Mesenchymal stem cell (in vitro differentiated cells and primary cell): ENCODE measurements at regions not wholly inside any gene's neighbourhood (a gene's known extent, or its start where the extent isn't known, plus 50 kb on each side); places are given as distances from the start of the nearest gene placed in this dataset. TPM values are rescaled to one million over a fixed set of nuclear protein-coding genes. Genes with fewer than 3 reads are reported as not detected.

Source experiments
- DNase-seq: peaks from one replicate; pipeline ENCODE4 v3.0.0-alpha.2; 2013
- H2AFZ ChIP-seq: one replicate; pipeline ENCODE4 v1.6.1; 2013; ENCODE audit warnings: low read depth, mild to moderate bottlenecking, control low read depth, inconsistent platforms, low read length, moderate library complexity
- H2AK5ac ChIP-seq: 2 replicates; pipeline ENCODE4 v1.6.1; 2013; ENCODE audit warnings: low read length, moderate library complexity, mild to moderate bottlenecking, inconsistent platforms; ENCODE audit not compliant: severe bottlenecking
- H2BK120ac ChIP-seq: one replicate; pipeline ENCODE4 v1.6.1; 2013; ENCODE audit warnings: low read depth, mild to moderate bottlenecking, inconsistent platforms, low read length, moderate library complexity
- H2BK12ac ChIP-seq, 2 experiments: one replicate each; pipeline ENCODE4 v1.6.1; 2013; ENCODE audit warnings: inconsistent platforms in 2 of 2, low read length in 2 of 2, mild to moderate bottlenecking in 2 of 2, moderate library complexity in 2 of 2, control low read depth in 1 of 2
- H2BK15ac ChIP-seq: one replicate; pipeline ENCODE4 v1.6.1; 2013; ENCODE audit warnings: mild to moderate bottlenecking, low read depth, inconsistent platforms; ENCODE audit not compliant: poor library complexity, severe bottlenecking
- H2BK5ac ChIP-seq: 2 replicates; pipeline ENCODE4 v1.6.1; 2013; ENCODE audit warnings: low read depth, mild to moderate bottlenecking, low read length, control low read depth, inconsistent platforms; ENCODE audit not compliant: poor library complexity, severe bottlenecking
- H3K14ac ChIP-seq, 2 experiments: one replicate each; pipeline ENCODE4 v1.6.1; 2013; ENCODE audit warnings: inconsistent platforms in 2 of 2, low read length in 2 of 2, control low read depth in 1 of 2, mild to moderate bottlenecking in 1 of 2, moderate library complexity in 1 of 2
- H3K18ac ChIP-seq, 2 experiments: one replicate each; pipeline ENCODE4 v1.6.1; 2013; ENCODE audit warnings: inconsistent platforms in 2 of 2, low read length in 2 of 2, control low read depth in 1 of 2, low read depth in 1 of 2, mild to moderate bottlenecking in 1 of 2
- H3K23ac ChIP-seq, 2 experiments: one replicate each; pipeline ENCODE4 v1.6.1; 2013; ENCODE audit warnings: inconsistent platforms in 2 of 2, low read length in 2 of 2, mild to moderate bottlenecking in 2 of 2, moderate library complexity in 2 of 2, control low read depth in 1 of 2
- H3K27ac ChIP-seq: 2 replicates; pipeline ENCODE4 v1.5.1; 2013; ENCODE audit warnings: mild to moderate bottlenecking, moderate library complexity, low read length, control low read depth, inconsistent platforms; ENCODE audit not compliant: poor library complexity, severe bottlenecking
- H3K27me3 ChIP-seq, 2 experiments: 2 replicates each; pipeline versions ENCODE4 v1.6.1 to v1.7.0; 2013; ENCODE audit warnings: low read length in 2 of 2, mild to moderate bottlenecking in 2 of 2, moderate library complexity in 2 of 2, control low read depth in 1 of 2, inconsistent platforms in 1 of 2; ENCODE audit not compliant: control insufficient read depth in 1 of 2, insufficient read depth in 1 of 2
- H3K36me3 ChIP-seq, 2 experiments: 2 replicates each; pipeline versions ENCODE4 v1.6.1 to v1.7.0; 2013; ENCODE audit warnings: low read length in 2 of 2, control low read depth in 1 of 2, inconsistent platforms in 1 of 2, low read depth in 1 of 2, mild to moderate bottlenecking in 1 of 2; ENCODE audit not compliant: insufficient read depth in 2 of 2, control insufficient read depth in 1 of 2
- H3K4ac ChIP-seq, 2 experiments: one replicate each; pipeline ENCODE4 v1.6.1; 2013; ENCODE audit warnings: inconsistent platforms in 2 of 2, low read length in 2 of 2, mild to moderate bottlenecking in 2 of 2, moderate library complexity in 2 of 2, control low read depth in 1 of 2, low read depth in 1 of 2
- H3K4me1 ChIP-seq: 2 replicates; pipeline ENCODE4 v1.6.1; 2013; ENCODE audit warnings: low read depth, low read length, control low read depth; ENCODE audit not compliant: control insufficient read depth, insufficient read depth
- H3K4me2 ChIP-seq: 2 replicates; pipeline ENCODE4 v1.6.1; 2013; ENCODE audit warnings: low read length, mild to moderate bottlenecking, inconsistent platforms; ENCODE audit not compliant: poor library complexity, severe bottlenecking
- H3K4me3 ChIP-seq, 2 experiments: 2 replicates each; pipeline versions ENCODE4 v1.5.1 to v1.7.0; 2013; ENCODE audit warnings: low read length in 2 of 2, mild to moderate bottlenecking in 2 of 2, control low read depth in 1 of 2, low read depth in 1 of 2; ENCODE audit not compliant: insufficient read depth in 1 of 2
- H3K79me1 ChIP-seq: replicated peaks from 2 replicates; pipeline ENCODE4 v1.6.1; 2013; ENCODE audit warnings: mild to moderate bottlenecking, control low read depth, low read length, inconsistent platforms; ENCODE audit not compliant: poor library complexity, severe bottlenecking
- H3K9ac ChIP-seq: 2 replicates; pipeline ENCODE4 v1.7.0; 2013; ENCODE audit warnings: mild to moderate bottlenecking, low read length, moderate library complexity
- H3K9me3 ChIP-seq: 2 replicates; pipeline ENCODE4 v1.7.0; 2013; ENCODE audit warnings: mild to moderate bottlenecking, low read length; ENCODE audit not compliant: control insufficient read depth
- H4K8ac ChIP-seq: one replicate; pipeline ENCODE4 v1.6.1; 2013; ENCODE audit warnings: inconsistent platforms, mild to moderate bottlenecking, low read length, moderate library complexity
- H4K91ac ChIP-seq: one replicate; pipeline ENCODE4 v1.6.1; 2013; ENCODE audit warnings: mild to moderate bottlenecking, low read length, inconsistent platforms
- WGBS: methylation state at CpG from one replicate; pipeline ENCODE4 v1.1.7; 2013; ENCODE audit warnings: mixed read lengths; 5-methylcytosine and 5-hydroxymethylcytosine counted together
- small RNA-seq: library from polyadenylated mRNA; stranded (forward); fragments of <200 nt; extraction: miRNeasy Mini kit (QIAGEN cat#:217004); gene quantifications from one replicate; pipeline ENCODE3, GENCODE V24; 2013; ENCODE audit warnings: low read depth

- no peak overlapping the region for H3K14ac ChIP-seq
- H2AFZ ChIP-seq, result no peak overlapping the region
- H3K4ac ChIP-seq, result no peak overlapping the region
- no peak overlapping the region for H4K8ac ChIP-seq
- no peak overlapping the region for H3K27ac ChIP-seq
- H3K4me2 ChIP-seq, result no peak overlapping the region
- no peak overlapping the region for H2BK12ac ChIP-seq
- peaks cover 0 to 4% of the 10 kb centered on the region in 2 experiments for H3K27me3 ChIP-seq
- WGBS, result 62% methylated on average over 3 of the region's 3 CpGs
- H2BK5ac ChIP-seq, result no peak overlapping the region
- no peaks in the 10 kb centered on the region for H3K36me3 ChIP-seq
- H3K4me3 ChIP-seq, result no peak overlapping the region
- no peak overlapping the region for H2AK5ac ChIP-seq
- H3K4me1 ChIP-seq, result no peaks in the 10 kb centered on the region
- H3K18ac ChIP-seq, result no peak overlapping the region
- no peak overlapping the region for H3K9ac ChIP-seq
- no peak overlapping the region for H3K23ac ChIP-seq
- DNase-seq, result no peak
- no peak overlapping the region for H4K91ac ChIP-seq
- no peaks in the 10 kb centered on the region for H3K79me1 ChIP-seq
- no peak overlapping the region for H2BK120ac ChIP-seq
- no peak overlapping the region for H2BK15ac ChIP-seq
- H3K9me3 ChIP-seq, result peaks cover 28% of the 10 kb centered on the region
Measured at GRCh38 chr11:13905137-13905781, 57.3 kb upstream of the SPON1 start.

GRCh38 chr11:13907678-13908077 lies 54.8 kb upstream of the SPON1 start:
- Histone ChIP-seq H3K4me3 (no peak overlapping the region), H3K9me3 (peaks cover 28% of the 10 kb centered on the region), H2BK15ac (no peak overlapping the region), H3K14ac (no peak overlapping the region), H2AFZ (no peak overlapping the region), H4K91ac (no peak overlapping the region), H3K27ac (no peak overlapping the region), H2AK5ac (no peak overlapping the region), H3K36me3 (no peaks in the 10 kb centered on the region), H3K4me1 (no peaks in the 10 kb centered on the region), H2BK12ac (no peak overlapping the region), H3K4ac (no peak overlapping the region), H2BK5ac (no peak overlapping the region), H3K27me3 (peaks cover 0 to 4% of the 10 kb centered on the region in 2 experiments), H3K79me1 (no peaks in the 10 kb centered on the region), H3K9ac (no peak overlapping the region), H2BK120ac (no peak overlapping the region), H3K18ac (no peak overlapping the region), H3K4me2 (no peak overlapping the region), H3K23ac (no peak overlapping the region), H4K8ac (no peak overlapping the region)
- 100% methylated on average over 1 of the region's 4 CpGs for WGBS
- no peak for DNase-seq

GRCh38 chr11:13908535-13908934 lies 54.0 kb upstream of the SPON1 start:
- WGBS, result 80% methylated on average over 2 of the region's 4 CpGs
- H2BK120ac ChIP-seq, result no peak overlapping the region
- no peak overlapping the region for H4K8ac ChIP-seq
- H3K9ac ChIP-seq, result no peak overlapping the region
- no peaks in the 10 kb centered on the region for H3K36me3 ChIP-seq
- H2BK12ac ChIP-seq, result no peak overlapping the region
- no peak overlapping the region for H3K27ac ChIP-seq
- H3K79me1 ChIP-seq, result no peaks in the 10 kb centered on the region
- no peak overlapping the region for H2AFZ ChIP-seq
- H3K4ac ChIP-seq, result no peak overlapping the region
- no peak overlapping the region for H2BK5ac ChIP-seq
- no peaks in the 10 kb centered on the region for H3K27me3 ChIP-seq
- no peak overlapping the region for H3K4me3 ChIP-seq
- no peak overlapping the region for H3K14ac ChIP-seq
- no peaks in the 10 kb centered on the region for H3K4me1 ChIP-seq
- no peak for DNase-seq
- H3K23ac ChIP-seq, result no peak overlapping the region
- no peak overlapping the region for H3K4me2 ChIP-seq
- no peak overlapping the region for H4K91ac ChIP-seq
- no peak overlapping the region for H2AK5ac ChIP-seq
- H2BK15ac ChIP-seq, result no peak overlapping the region
- peaks cover 28% of the 10 kb centered on the region for H3K9me3 ChIP-seq
- H3K18ac ChIP-seq, result no peak overlapping the region

Small RNA genes in the stretch of these regions (small RNA-seq; reads per million reads assigned to genes)
- gene RNA5SP331, result not detected
